H1 (cell line): ENCODE measurements at regions not wholly inside any gene's neighbourhood (a gene's known extent, or its start where the extent isn't known, plus 50 kb on each side); places are given as distances from the start of the nearest gene placed in this dataset.

ENCODE experiments used
- CTCF ChIA-PET: fragments of 300-600 bp; sonication (Branson Sonifier 250); formaldehyde crosslinking; loops from one replicate; lab custom pipeline; 2021; ENCODE audit not compliant: partially characterized antibody; lab: Charles Lee
- POLR2A ChIA-PET: fragments of 300-600 bp; sonication (Branson Sonifier 250); formaldehyde crosslinking; loops from one replicate; lab custom pipeline; 2021; ENCODE audit warnings: inconsistent platforms; ENCODE audit not compliant: partially characterized antibody; lab: Charles Lee
- DNase-seq, 2 experiments: peaks; one replicate each; pipeline versions ENCODE4 v3.0.0 to v3.0.0-alpha.2; 2010 to 2022; ENCODE audit warnings: low spot score in 2 of 2, low read depth in 1 of 2, mixed read lengths in 1 of 2
- FAIRE-seq: peaks from 2 replicates; lab custom pipeline; 2011; peaks lifted over from hg19 to GRCh38; lab: Jason Lieb, UNC
- H2AFZ ChIP-seq: 2 replicates; pipeline ENCODE4 v1.8.1; 2012; ENCODE audit warnings: low read length, inconsistent platforms
- H2AK5ac ChIP-seq: 2 replicates; pipeline ENCODE4 v1.6.1; 2013; ENCODE audit warnings: low read depth, low read length
- H2BK120ac ChIP-seq: replicated peaks from 2 replicates; pipeline ENCODE3; 2013; ENCODE audit warnings: low read depth, low read length, inconsistent platforms
- H2BK12ac ChIP-seq: 2 replicates; pipeline ENCODE4 v1.6.1; 2013; ENCODE audit warnings: low read depth, low read length
- H2BK15ac ChIP-seq: 2 replicates; pipeline ENCODE4 v1.6.1; 2013; ENCODE audit warnings: low read length
- H2BK20ac ChIP-seq: 2 replicates; pipeline ENCODE4 v1.6.1; 2013; ENCODE audit warnings: low read length
- H2BK5ac ChIP-seq: 2 replicates; pipeline ENCODE4 v1.6.1; 2013; ENCODE audit warnings: low read depth, low read length
- H3K14ac ChIP-seq: 2 replicates; pipeline ENCODE4 v1.6.1; 2013; ENCODE audit warnings: inconsistent platforms; ENCODE audit not compliant: insufficient read length
- H3K18ac ChIP-seq: 2 replicates; pipeline ENCODE4 v1.6.1; 2013; ENCODE audit warnings: low read length; ENCODE audit errors: extremely low read depth
- H3K23ac ChIP-seq: 2 replicates; pipeline ENCODE4 v1.6.1; 2013; ENCODE audit warnings: inconsistent platforms; ENCODE audit not compliant: insufficient read length
- H3K23me2 ChIP-seq: 2 replicates; pipeline ENCODE4 v1.6.1; 2013; ENCODE audit warnings: low read depth, low read length
- H3K27ac ChIP-seq: 2 replicates; pipeline ENCODE4 v1.6.1; 2011; ENCODE audit warnings: low read depth, low read length, inconsistent platforms
- H3K27me3 ChIP-seq, 4 experiments: replicated peaks in 1 of 4; 1 replicate in 1 of 4; 2 replicates in 3 of 4; pipeline versions ENCODE4 v1.6.1 to v1.8.1; 2011 to 2013; ENCODE audit warnings: low read length in 3 of 4, mild to moderate bottlenecking in 3 of 4, inconsistent platforms in 2 of 4, mixed read lengths in 2 of 4, moderate library complexity in 1 of 4; ENCODE audit not compliant: control insufficient read depth in 3 of 4, insufficient read depth in 3 of 4; ENCODE audit errors: extremely low read depth in 1 of 4
- H3K36me3 ChIP-seq, 4 experiments: 2 replicates each; pipeline versions ENCODE4 v1.6.1 to v1.8.1; 2011 to 2013; ENCODE audit warnings: mild to moderate bottlenecking in 4 of 4, low read length in 3 of 4, moderate library complexity in 2 of 4, control low read depth in 1 of 4, inconsistent platforms in 1 of 4; ENCODE audit not compliant: insufficient read depth in 4 of 4, control insufficient read depth in 2 of 4
- H3K4ac ChIP-seq: replicated peaks from 2 replicates; pipeline ENCODE3; 2013; ENCODE audit warnings: low read length, low read depth, mixed read lengths, inconsistent platforms; ENCODE audit not compliant: insufficient read length
- H3K4me1 ChIP-seq, 4 experiments: replicated peaks in 1 of 4; 1 replicate in 1 of 4; 2 replicates in 3 of 4; pipeline versions ENCODE4 v1.6.1 to v1.8.1; 2011 to 2013; ENCODE audit warnings: low read length in 3 of 4, inconsistent platforms in 2 of 4, mixed read lengths in 1 of 4; ENCODE audit not compliant: insufficient read depth in 4 of 4, control insufficient read depth in 3 of 4
- H3K4me2 ChIP-seq, 2 experiments: 2 replicates each; pipeline versions ENCODE4 v1.6.1 to v1.8.1; 2011 to 2013; ENCODE audit warnings: low read depth in 2 of 2, low read length in 2 of 2, control low read depth in 1 of 2, inconsistent platforms in 1 of 2, mild to moderate bottlenecking in 1 of 2; ENCODE audit not compliant: insufficient read depth in 1 of 2
- H3K4me3 ChIP-seq, 4 experiments: fragments of 200-600, 300-600 bp in 1 of 4; sonication (generic), shearing (Covaris generic), sonication (Bioruptor Twin) in 1 of 4; 2 replicates each; pipeline versions ENCODE4 v1.5.1 to v1.8.1; 2011 to 2016; ENCODE audit warnings: low read length in 4 of 4, low read depth in 3 of 4, control low read depth in 2 of 4, inconsistent platforms in 2 of 4, mild to moderate bottlenecking in 2 of 4, mixed read lengths in 1 of 4, moderate library complexity in 1 of 4; ENCODE audit not compliant: insufficient read depth in 2 of 4; ENCODE audit errors: extremely low read depth in 1 of 4
- H3K56ac ChIP-seq: replicated peaks from 2 replicates; pipeline ENCODE3; 2013; ENCODE audit warnings: low read depth, mild to moderate bottlenecking, mixed read lengths, low read length, inconsistent platforms; ENCODE audit not compliant: insufficient read length
- H3K79me1 ChIP-seq: 2 replicates; pipeline ENCODE4 v1.6.1; 2013; ENCODE audit warnings: low read depth, low read length, control low read depth
- H3K79me2 ChIP-seq, 2 experiments: 2 replicates each; pipeline versions ENCODE4 v1.6.1 to v1.8.1; 2012 to 2013; ENCODE audit warnings: low read length in 2 of 2, mild to moderate bottlenecking in 2 of 2, inconsistent platforms in 1 of 2; ENCODE audit not compliant: insufficient read depth in 2 of 2, control insufficient read depth in 1 of 2
- H3K9ac ChIP-seq, 4 experiments: replicated peaks in 1 of 4; 1 replicate in 1 of 4; 2 replicates in 3 of 4; pipeline versions ENCODE4 v1.6.1 to v1.8.1; 2011 to 2013; ENCODE audit warnings: low read depth in 3 of 4, low read length in 3 of 4, control low read depth in 2 of 4, mild to moderate bottlenecking in 2 of 4, moderate library complexity in 2 of 4, inconsistent platforms in 1 of 4; ENCODE audit errors: extremely low read depth in 1 of 4
- H3K9me3 ChIP-seq, 2 experiments: 2 replicates each; pipeline versions ENCODE4 v1.6.1 to v1.8.1; 2012 to 2013; ENCODE audit warnings: mild to moderate bottlenecking in 2 of 2, moderate library complexity in 2 of 2, control low read depth in 1 of 2, inconsistent platforms in 1 of 2, low read depth in 1 of 2, low read length in 1 of 2, mixed read lengths in 1 of 2; ENCODE audit not compliant: insufficient read depth in 2 of 2
- H4K20me1 ChIP-seq, 2 experiments: replicated peaks in 1 of 2; 2 replicates each; pipeline versions ENCODE3 to v1.8.1; 2011 to 2013; ENCODE audit warnings: inconsistent platforms in 2 of 2, low read length in 2 of 2, mild to moderate bottlenecking in 1 of 2; ENCODE audit not compliant: insufficient read depth in 2 of 2, control insufficient read depth in 1 of 2
- H4K5ac ChIP-seq: 2 replicates; pipeline ENCODE4 v1.6.1; 2013; ENCODE audit warnings: low read length, low read depth, mixed read lengths, inconsistent platforms; ENCODE audit not compliant: insufficient read length
- H4K8ac ChIP-seq: 2 replicates; pipeline ENCODE4 v1.8.0; 2013; ENCODE audit warnings: mild to moderate bottlenecking, moderate library complexity, low read length, inconsistent platforms; ENCODE audit not compliant: insufficient read depth; ENCODE audit errors: extremely low read depth
- H4K91ac ChIP-seq: replicated peaks from 2 replicates; pipeline ENCODE3; 2013; ENCODE audit warnings: low read length, mixed read lengths, inconsistent platforms; ENCODE audit not compliant: insufficient read length
- ASH2L ChIP-seq: fragments of 200-600, 300-600 bp; sonication (generic); IDR thresholded peaks from one replicate; pipeline ENCODE4 v1.7.1; 2017; ENCODE audit warnings: low read length
- CHD2 ChIP-seq: IDR thresholded peaks from 2 replicates; pipeline ENCODE4 v1.6.1; 2012; ENCODE audit warnings: low read length, improper control_type of control experiment
- CREB1 ChIP-seq: IDR thresholded peaks from 2 replicates; pipeline ENCODE4 v1.6.1; 2012; ENCODE audit warnings: inconsistent platforms
- JUN ChIP-seq: IDR thresholded peaks from 2 replicates; pipeline ENCODE4 v1.6.1; 2011; ENCODE audit warnings: low read depth, mild to moderate bottlenecking, improper control_type of control experiment, low read length
- KDM5A ChIP-seq: fragments of 200-600 bp; IDR thresholded peaks from 2 replicates; pipeline ENCODE4 v1.7.1; 2012; ENCODE audit warnings: mild to moderate bottlenecking, low read length, inconsistent platforms, mixed read lengths
- PHF8 ChIP-seq: fragments of 200-600 bp; sonication (generic); conservative IDR thresholded peaks from 2 replicates; pipeline ENCODE4 v1.7.1; 2012; ENCODE audit warnings: low read depth, mild to moderate bottlenecking, inconsistent platforms, low read length, moderate library complexity
- SIN3A ChIP-seq, 2 experiments: IDR thresholded peaks in 1 of 2; conservative IDR thresholded peaks in 1 of 2; 2 replicates each; pipeline ENCODE4 v1.6.1; 2011 to 2012; ENCODE audit warnings: low read length in 2 of 2, improper control_type of control experiment in 1 of 2, low read depth in 1 of 2, mild to moderate bottlenecking in 1 of 2
- SIRT6 ChIP-seq: IDR thresholded peaks from one replicate; pipeline ENCODE4 v1.7.1; 2012; ENCODE audit warnings: low read length, inconsistent platforms
- SP1 ChIP-seq: IDR thresholded peaks from 2 replicates; pipeline ENCODE4 v1.6.1; 2011; ENCODE audit warnings: low read depth, low read length
- TAF7 ChIP-seq: optimal IDR thresholded peaks from 2 replicates; pipeline ENCODE3; 2011; ENCODE audit warnings: low read depth, mild to moderate bottlenecking, inconsistent platforms, low read length, moderate library complexity, borderline replicate concordance
- YY1 ChIP-seq: IDR thresholded peaks from 2 replicates; pipeline ENCODE4 v1.6.1; 2011; ENCODE audit warnings: low read depth, mild to moderate bottlenecking, low read length
- WGBS, 2 experiments: shearing (Covaris generic) in 1 of 2; methylation state at CpG; one replicate each; pipeline versions ENCODE4 v1.1.6 to v1.1.7; 2013 to 2015; ENCODE audit warnings: low lambda C conversion rate in 2 of 2, mixed read lengths in 2 of 2, inconsistent platforms in 1 of 2, low coverage in 1 of 2, missing lambda C conversion rate in 1 of 2; ENCODE audit not compliant: insufficient replicate concordance in 2 of 2, insufficient coverage in 1 of 2, insufficient read length in 1 of 2; ENCODE audit errors: extremely low coverage in 1 of 2, missing lambda C conversion rate in 1 of 2; 5-methylcytosine and 5-hydroxymethylcytosine counted together
- TF ChIP-seq, protein P1 (sequence below): IDR thresholded peaks from 2 replicates; pipeline ENCODE4 v1.6.1; 2012; ENCODE audit warnings: inconsistent platforms

DNA sequence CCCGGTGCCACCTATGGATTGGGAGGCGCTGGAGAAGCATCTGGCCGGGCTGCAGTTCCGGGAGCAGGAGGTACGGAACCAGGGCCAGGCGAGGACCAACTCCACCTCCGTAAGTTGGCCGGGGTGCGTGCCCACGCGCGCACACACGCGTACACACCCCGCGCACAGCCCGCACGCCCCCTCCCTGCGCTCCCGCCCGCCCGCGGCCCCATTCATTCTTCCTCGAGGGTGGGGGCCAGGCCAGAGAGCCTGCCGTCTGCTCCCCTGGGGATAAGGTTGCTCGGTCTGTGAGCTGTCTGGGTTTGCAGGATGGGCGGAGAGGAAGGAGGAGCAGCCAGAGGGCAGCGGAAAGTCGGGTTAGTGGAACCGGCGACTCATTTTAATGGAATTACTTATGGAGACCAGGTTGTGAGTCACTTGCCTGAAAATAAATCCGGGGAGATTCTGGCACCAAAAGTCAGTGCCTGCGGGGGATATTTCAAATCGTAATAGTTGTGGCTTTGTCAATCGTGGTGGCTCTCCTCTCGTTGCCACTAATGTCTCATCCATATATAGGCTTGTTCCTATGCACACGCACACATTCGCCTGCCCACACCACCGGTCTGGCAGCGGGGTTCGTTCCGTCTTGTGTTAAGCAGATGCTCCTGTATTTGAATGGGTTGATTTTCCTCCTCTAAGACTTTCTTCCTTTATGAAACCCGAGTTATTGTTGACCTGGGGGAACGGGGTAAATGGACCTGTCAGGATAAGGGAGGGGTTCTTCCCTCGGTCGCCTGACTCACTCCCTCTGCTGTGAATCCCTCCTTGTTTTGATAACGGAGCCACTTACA, 223.4 kb upstream of the IL12A start:
- peaks cover 0 to 2% of the 10 kb centered on the region in 2 experiments for H4K20me1 ChIP-seq
- H3K4me3 ChIP-seq, result peak overlapping the region; percentile 65 to 87 (median 74)
- H2BK12ac ChIP-seq, result no peak overlapping the region
- no peak overlapping the region for H3K23ac ChIP-seq
- CTCF ChIA-PET, result interaction anchor here (1.1 to 4.7 kb wide), 16 partner anchors 10 to 499 kb away, joined by 3 to 46 read pairs (median 6); no protein-coding TSS in a partner anchor
- H2BK120ac ChIP-seq, result no peak overlapping the region
- peaks cover 0 to 2% (median 0%) of the 10 kb centered on the region in 4 experiments; a peak in 2 of 7 replicates for H3K27me3 ChIP-seq
- H3K36me3 ChIP-seq, result no peaks in the 10 kb centered on the region
- H3K9ac ChIP-seq, result peak overlapping the region in 1 of 4 experiments; percentile 62; a peak in 1 of 7 replicates
- no peak overlapping the region for H3K27ac ChIP-seq
- no peaks in the 10 kb centered on the region for H3K9me3 ChIP-seq
- H2BK20ac ChIP-seq, result no peak overlapping the region
- POLR2A ChIA-PET, result no interaction called here
- H3K79me2 ChIP-seq, result no peaks in the 10 kb centered on the region; a peak in 1 of 4 replicates
- no peak overlapping the region for H2BK15ac ChIP-seq
- no peak overlapping the region for H3K4ac ChIP-seq
- H3K23me2 ChIP-seq, result peaks cover 18% of the 10 kb centered on the region
- H3K56ac ChIP-seq, result no peak overlapping the region
- H2BK5ac ChIP-seq, result no peak overlapping the region
- FAIRE-seq (no peak), DNase-seq (peak; percentile 53 to 67)
- WGBS, 2 experiments, result 2% methylated on average over 34 of the region's 47 CpGs; no CpG with 5 or more reads in 1 of the 2 experiments
- H2AFZ ChIP-seq, result no peak overlapping the region
- H2AK5ac ChIP-seq, result no peak overlapping the region
- no peaks in the 10 kb centered on the region; the same call in 1 of the 2 replicates for H3K79me1 ChIP-seq
- H4K5ac ChIP-seq, result no peak overlapping the region
- no peak overlapping the region for H3K18ac ChIP-seq
- peak overlapping the region; percentile 90 to 99 for H3K4me2 ChIP-seq
- 0 out of 2 replicates have a peak overlapping the region, but pooled peaks have one; percentile 51 for H4K8ac ChIP-seq
- H3K4me1 ChIP-seq, result peaks cover 5 to 19% (median 6%) of the 10 kb centered on the region in 4 experiments; a peak in 6 of 7 replicates
- no peak overlapping the region for H4K91ac ChIP-seq
- no peak overlapping the region for H3K14ac ChIP-seq
- TF ChIP-seq YY1 (no peak), JUN (no peak), CHD2 (no peak), KDM5A (no peak), SIRT6 (no peak), SIN3A (conservative IDR thresholded peaks at IDR 0.05 in 1 of 2, IDR thresholded peaks at IDR 0.05 in 1 of 2; ENCODE audit: low read depth in 1 of 2, low read length in 2 of 2) (no peak), TAF7 (no peak), ASH2L (peak; percentile 2), CREB1 (no peak), PHF8 (no peak), SP1 (no peak)
- TF ChIP-seq, protein P1, sequence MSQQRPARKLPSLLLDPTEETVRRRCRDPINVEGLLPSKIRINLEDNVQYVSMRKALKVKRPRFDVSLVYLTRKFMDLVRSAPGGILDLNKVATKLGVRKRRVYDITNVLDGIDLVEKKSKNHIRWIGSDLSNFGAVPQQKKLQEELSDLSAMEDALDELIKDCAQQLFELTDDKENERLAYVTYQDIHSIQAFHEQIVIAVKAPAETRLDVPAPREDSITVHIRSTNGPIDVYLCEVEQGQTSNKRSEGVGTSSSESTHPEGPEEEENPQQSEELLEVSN, result no peak
